ENCODE measurements at regions not wholly inside any gene's neighbourhood (a gene's known extent, or its start where the extent isn't known, plus 50 kb on each side); places are given as distances from the start of the nearest gene placed in this dataset.

GRCh38 chr5:97529354-97529985 is 346.4 kb upstream of the RIOK2 start:
- intact Hi-C loops (cut with DNase I), result no loop called here
- no peak for DNase-seq (ENCODE audit: low spot score)

GRCh38 chr5:97531549-97531948 is 348.5 kb upstream of the RIOK2 start:
- intact Hi-C loops (cut with DNase I), result loop anchor here in 1 of 2 donors (5.0 kb wide), 1 partner anchor 284 kb away; no protein-coding TSS in a partner anchor
- no peak for DNase-seq (ENCODE audit: low spot score)

- no peak for DNase-seq (ENCODE audit: low spot score)
- intact Hi-C loops (cut with DNase I), result loop anchor here in 1 of 2 donors (5.0 kb wide), 1 partner anchor 287 kb away; no protein-coding TSS in a partner anchor
These were observed 351.1 kb upstream of the RIOK2 start for GRCh38 chr5:97534166-97534565.

GRCh38 chr5:97536683-97537082 is 353.6 kb upstream of the RIOK2 start:
- intact Hi-C loops (cut with DNase I), result no loop called here
- DNase-seq (ENCODE audit: low spot score), result no peak

- intact Hi-C loops (cut with DNase I), result no loop called here
- no peak for DNase-seq (ENCODE audit: low spot score)
These were observed 355.9 kb upstream of the RIOK2 start for GRCh38 chr5:97538912-97539311.

GRCh38 chr5:97541864-97542263 is 358.8 kb upstream of the RIOK2 start:
- no peak for DNase-seq (ENCODE audit: low spot score)
- intact Hi-C loops (cut with DNase I), result no loop called here

GRCh38 chr5:97542469-97542868 is 359.4 kb upstream of the RIOK2 start:
- DNase-seq (ENCODE audit: low spot score), result no peak
- intact Hi-C loops (cut with DNase I), result no loop called here

- intact Hi-C loops (cut with DNase I), result no loop called here
- no peak for DNase-seq (ENCODE audit: low spot score)
These were observed 360.1 kb upstream of the RIOK2 start for GRCh38 chr5:97543166-97543565.

- intact Hi-C loops (cut with DNase I), result no loop called here
These were observed 361.2 kb upstream of the RIOK2 start for GRCh38 chr5:97544240-97544639.

GRCh38 chr5:97544678-97545077 is 361.6 kb upstream of the RIOK2 start:
- DNase-seq (ENCODE audit: low spot score), result no peak
- intact Hi-C loops (cut with DNase I), result no loop called here

More at GRCh38 chr5:97544240-97544639, 361.2 kb upstream of the RIOK2 start:
- DNase-seq (ENCODE audit: low spot score), result no peak

- DNase-seq (ENCODE audit: low spot score), result no peak
- intact Hi-C loops (cut with DNase I), result no loop called here
These were observed 362.4 kb upstream of the RIOK2 start for GRCh38 chr5:97545446-97545845.

GRCh38 chr5:97545886-97546535 is 363.0 kb upstream of the RIOK2 start:
- no peak for DNase-seq (ENCODE audit: low spot score)
- intact Hi-C loops (cut with DNase I), result no loop called here

GRCh38 chr5:97547430-97547829 is 364.4 kb upstream of the RIOK2 start:
- intact Hi-C loops (cut with DNase I), result no loop called here
- DNase-seq (ENCODE audit: low spot score), result no peak

GRCh38 chr5:97547999-97548738 is 365.1 kb upstream of the RIOK2 start:
- intact Hi-C loops (cut with DNase I), result no loop called here
- DNase-seq (ENCODE audit: low spot score), result no peak

GRCh38 chr5:97548739-97549080 is 365.7 kb upstream of the RIOK2 start:
- no peak for DNase-seq (ENCODE audit: low spot score)
- intact Hi-C loops (cut with DNase I), result no loop called here

- intact Hi-C loops (cut with DNase I), result no loop called here
- DNase-seq (ENCODE audit: low spot score), result no peak
These were observed 366.4 kb upstream of the RIOK2 start for GRCh38 chr5:97549496-97549895.

- intact Hi-C loops (cut with DNase I), result no loop called here
- DNase-seq (ENCODE audit: low spot score), result no peak
These were observed 367.1 kb upstream of the RIOK2 start for GRCh38 chr5:97550164-97550563.

- intact Hi-C loops (cut with DNase I), result no loop called here
- no peak for DNase-seq (ENCODE audit: low spot score)
These were observed 367.8 kb upstream of the RIOK2 start for GRCh38 chr5:97550818-97551217.

- no peak for DNase-seq (ENCODE audit: low spot score)
- intact Hi-C loops (cut with DNase I), result no loop called here
These were observed 370.8 kb upstream of the RIOK2 start for GRCh38 chr5:97553604-97554452.
